Natural killer cell (primary cell): ENCODE measurements at regions not wholly inside any gene's neighbourhood (a gene's known extent, or its start where the extent isn't known, plus 50 kb on each side); places are given as distances from the start of the nearest gene placed in this dataset.

ENCODE experiments used
- ATAC-seq, 3 donors: fragments of 150-1000 bp in 2 of 3; fragments of 200-7000 bp in 1 of 3; cut with Tn5 transposase; 1 replicate in 1 of 3; 2 replicates in 2 of 3; pipeline ENCODE4 v1.10.0; 2021; ENCODE audit warnings: mild to moderate bottlenecking in 2 of 3, moderate library complexity in 2 of 3
- DNase-seq, 2 donors: peaks; one replicate each; pipeline versions ENCODE4 v3.0.0 to v3.0.0-alpha.2; 2013 to 2021; ENCODE audit warnings: mixed read lengths in 1 of 2
- H3K27ac ChIP-seq: one replicate; pipeline ENCODE4 v1.5.1; 2013; ENCODE audit warnings: mild to moderate bottlenecking, low read length
- H3K27me3 ChIP-seq: one replicate; pipeline ENCODE4 v1.6.1; 2013; ENCODE audit warnings: low read length; ENCODE audit not compliant: control insufficient read depth, insufficient read depth
- H3K36me3 ChIP-seq: one replicate; pipeline ENCODE4 v1.6.1; 2013; ENCODE audit warnings: low read length; ENCODE audit not compliant: control insufficient read depth, insufficient read depth
- H3K4me1 ChIP-seq: one replicate; pipeline ENCODE4 v1.6.1; 2013; ENCODE audit warnings: low read length; ENCODE audit not compliant: control insufficient read depth, insufficient read depth
- H3K4me3 ChIP-seq: one replicate; pipeline ENCODE4 v1.5.1; 2013; ENCODE audit warnings: low read length
- H3K9me3 ChIP-seq: one replicate; pipeline ENCODE4 v1.6.1; 2013; ENCODE audit warnings: low read length; ENCODE audit not compliant: control insufficient read depth, insufficient read depth
- H3K27ac Mint-ChIP-seq, 2 donors: one replicate each; pipeline ENCODE4 v1.8.0; 2022; ENCODE audit warnings: mild to moderate bottlenecking in 2 of 2, mixed read lengths in 2 of 2, moderate library complexity in 1 of 2
- H3K27me3 Mint-ChIP-seq, 2 donors: one replicate each; pipeline ENCODE4 v1.8.0; 2022; ENCODE audit warnings: low read depth in 2 of 2, mixed read lengths in 2 of 2
- H3K36me3 Mint-ChIP-seq: one replicate; pipeline ENCODE4 v1.8.0; 2022; ENCODE audit warnings: mixed read lengths
- H3K4me1 Mint-ChIP-seq, 2 donors: one replicate each; pipeline ENCODE4 v1.8.0; 2022; ENCODE audit warnings: mixed read lengths in 2 of 2
- H3K4me3 Mint-ChIP-seq: one replicate; pipeline ENCODE4 v1.8.0; 2022; ENCODE audit warnings: mild to moderate bottlenecking, moderate library complexity, mixed read lengths
- H3K9me3 Mint-ChIP-seq, 2 donors: one replicate each; pipeline ENCODE4 v1.8.0; 2022; ENCODE audit warnings: mixed read lengths in 2 of 2
- CTCF ChIP-seq: fragments of 200-600 bp; IDR thresholded peaks from one replicate; pipeline ENCODE4 v1.8.0; 2022; ENCODE audit warnings: antibody characterized with exemption
- WGBS: methylation state at CpG from one replicate; pipeline ENCODE4 v1.1.7; 2013; ENCODE audit warnings: missing lambda C conversion rate; ENCODE audit not compliant: insufficient coverage; 5-methylcytosine and 5-hydroxymethylcytosine counted together
- intact Hi-C: fragments of 100-400 bp; cut with micrococcal nuclease; formaldehyde crosslinking; loops from one replicate; pipeline ENCODE4 v1.14.2; 2022

DNA sequence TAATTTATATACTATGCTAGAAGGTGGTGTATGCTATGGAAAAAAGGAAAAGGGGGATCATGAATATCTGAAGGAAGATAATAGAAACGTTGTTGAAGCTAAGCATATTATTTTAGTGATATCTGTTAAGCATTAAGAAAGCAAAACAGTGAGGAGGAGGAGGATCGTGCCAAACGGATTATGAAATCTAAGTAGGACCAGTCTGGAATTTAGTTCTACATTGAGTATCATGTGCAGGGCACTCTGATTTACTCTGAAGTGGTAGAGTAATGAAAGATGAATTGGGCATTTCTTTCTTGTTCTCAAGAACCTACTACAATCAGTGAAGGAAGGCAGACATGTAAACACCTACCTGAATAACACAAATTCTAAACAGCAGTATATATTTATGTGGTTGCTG lies 195.3 kb downstream of the CYB561 start:
- 89% methylated on average over 3 of the region's 3 CpGs for WGBS
- Histone ChIP-seq H3K4me3 (no peak overlapping the region), H3K27me3 (no peaks in the 10 kb centered on the region), H3K4me1 (no peaks in the 10 kb centered on the region), H3K9me3 (no peaks in the 10 kb centered on the region), H3K27ac (no peak overlapping the region), H3K36me3 (no peaks in the 10 kb centered on the region)
- peaks cover 5% of the 10 kb centered on the region in 2 donors for H3K4me1 Mint-ChIP-seq
- H3K9me3 Mint-ChIP-seq, result peaks cover 0 to 2% of the 10 kb centered on the region in 2 donors
- H3K36me3 Mint-ChIP-seq, result no peaks in the 10 kb centered on the region
- no peaks in the 10 kb centered on the region for H3K27me3 Mint-ChIP-seq
- no peak for DNase-seq
- no peak for TF ChIP-seq CTCF
- H3K27ac Mint-ChIP-seq, result no peak overlapping the region
- no peak overlapping the region for H3K4me3 Mint-ChIP-seq
- intact Hi-C loops, result no loop called here
- ATAC-seq, result no peak

- H3K4me1 ChIP-seq, result no peaks in the 10 kb centered on the region
- Mint-ChIP-seq H3K9me3 (peaks cover 0 to 4% of the 10 kb centered on the region in 2 donors), H3K27me3 (no peaks in the 10 kb centered on the region), H3K27ac (no peak overlapping the region), H3K36me3 (peaks cover 12% of the 10 kb centered on the region), H3K4me3 (no peak overlapping the region), H3K4me1 (peaks cover 11% of the 10 kb centered on the region in 2 donors)
- DNase-seq, result no peak
- intact Hi-C loops, result no loop called here
- H3K4me3 ChIP-seq, result no peak overlapping the region
- no peaks in the 10 kb centered on the region for H3K27me3 ChIP-seq
- no peak for ATAC-seq
- no peak overlapping the region for H3K27ac ChIP-seq
- no peaks in the 10 kb centered on the region for H3K36me3 ChIP-seq
- no peak for TF ChIP-seq CTCF
- WGBS, result 97% methylated on average over 3 of the region's 3 CpGs
- no peaks in the 10 kb centered on the region for H3K9me3 ChIP-seq
Observed at GRCh38 chr17:63258785-63259184, 187.3 kb downstream of the CYB561 start.

GRCh38 chr17:63262751-63263476 lies 183.2 kb downstream of the CYB561 start:
- no peaks in the 10 kb centered on the region for H3K9me3 Mint-ChIP-seq
- WGBS, result 100% methylated on average over 1 of the region's 5 CpGs
- ATAC-seq, result no peak

More at GRCh38 chr17:63262751-63263476, 183.2 kb downstream of the CYB561 start:
- intact Hi-C loops, result no loop called here
- no peak overlapping the region for H3K4me3 Mint-ChIP-seq
- no peaks in the 10 kb centered on the region for H3K36me3 Mint-ChIP-seq
- peaks cover 5 to 6% of the 10 kb centered on the region in 2 donors for H3K4me1 Mint-ChIP-seq
- Histone ChIP-seq H3K27ac (no peak overlapping the region), H3K9me3 (no peaks in the 10 kb centered on the region), H3K4me3 (no peak overlapping the region), H3K36me3 (no peaks in the 10 kb centered on the region), H3K27me3 (no peaks in the 10 kb centered on the region), H3K4me1 (no peaks in the 10 kb centered on the region)
- no peak for TF ChIP-seq CTCF
- H3K27me3 Mint-ChIP-seq, result no peaks in the 10 kb centered on the region
- H3K27ac Mint-ChIP-seq, result no peak overlapping the region
- DNase-seq, result no peak
